ENCODE measurements at regions not wholly inside any gene's neighbourhood (a gene's known extent, or its start where the extent isn't known, plus 50 kb on each side); places are given as distances from the start of the nearest gene placed in this dataset.
A peak's percentile ranks its signal among the peaks of the same experiment; 100 is the strongest.
"Not testable (repeated sequence)": the region's sequence is repeated elsewhere in the genome, so short reads cannot be mapped to it uniquely, and the experiment has no call there.

- DNase-seq (ENCODE audit: low read depth), result no peak
Observed at GRCh38 chr3:127520993-127521392, 69.5 kb downstream of the TPRA1 start.

GRCh38 chr3:127518456-127519081 lies 72.0 kb downstream of the TPRA1 start:
- no peak for DNase-seq (ENCODE audit: low read depth)

GRCh38 chr3:127512256-127512655 lies 78.3 kb downstream of the TPRA1 start:
- no peak for DNase-seq (ENCODE audit: low read depth)

- DNase-seq (ENCODE audit: low read depth), result no peak
Observed at GRCh38 chr3:127501177-127501576, 89.4 kb downstream of the TPRA1 start.

GRCh38 chr3:127497676-127498075 lies 92.9 kb downstream of the TPRA1 start:
- DNase-seq (ENCODE audit: low read depth), result peak; percentile 68

DNA sequence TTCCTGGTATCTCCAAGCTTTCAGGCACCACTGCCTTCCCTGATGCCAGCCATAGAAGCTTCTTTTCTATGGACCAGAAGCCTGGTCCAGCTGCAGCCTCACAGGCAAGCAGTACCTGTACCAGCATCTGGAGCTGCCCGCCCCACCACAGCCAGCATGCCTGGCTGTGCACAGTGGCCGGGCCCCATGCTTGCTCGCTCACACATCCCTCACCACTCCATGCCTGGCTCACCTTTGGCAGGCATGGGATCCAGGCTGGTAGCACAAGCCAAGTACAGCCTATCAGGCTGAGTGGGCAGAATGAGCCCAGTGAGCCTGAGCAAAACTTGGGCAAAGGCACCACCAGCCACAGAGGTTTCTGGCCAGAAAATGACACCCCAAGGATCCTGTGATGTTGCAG lies 93.4 kb downstream of the TPRA1 start:
- no peak for DNase-seq (ENCODE audit: low read depth)

- DNase-seq (ENCODE audit: low read depth), result peak; percentile 12
Observed at GRCh38 chr3:127495821-127496655, 94.5 kb downstream of the TPRA1 start.

DNA sequence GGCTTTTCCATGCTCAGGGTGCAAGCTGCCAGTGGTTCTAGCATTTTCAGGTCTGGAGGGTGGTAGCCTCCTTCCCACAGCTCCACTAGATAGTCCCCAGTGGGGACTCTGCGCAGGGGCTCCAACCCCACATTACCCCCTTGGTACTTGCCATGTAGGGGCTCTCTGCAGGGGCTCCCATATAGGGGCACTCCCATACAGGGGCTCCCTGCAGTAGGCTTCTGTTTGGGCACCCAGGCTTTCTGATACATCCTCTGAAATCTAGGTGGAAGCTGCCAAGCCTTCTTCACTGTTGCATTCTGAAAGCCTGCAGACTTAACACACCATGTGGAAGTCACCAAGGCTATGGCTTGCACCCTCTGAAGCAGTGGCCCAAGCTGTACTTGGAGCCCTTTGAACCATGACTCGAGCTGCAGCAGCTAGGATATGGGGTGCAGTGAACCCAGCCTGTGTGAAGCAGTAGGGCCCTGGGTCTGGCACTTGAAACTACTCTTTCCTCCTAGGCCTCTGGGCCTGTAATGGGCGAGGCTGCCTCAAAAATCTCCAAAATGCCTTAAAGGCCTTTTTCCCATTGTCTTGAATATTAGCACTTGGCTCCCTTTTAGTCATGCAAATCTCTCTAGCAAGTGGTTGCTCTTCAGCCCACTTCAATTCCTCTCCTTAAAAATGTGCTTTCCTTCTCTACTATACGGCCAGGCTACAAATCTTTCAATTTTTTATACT lies 96.4 kb downstream of the TPRA1 start:
- no peak for DNase-seq (ENCODE audit: low read depth)

DNA sequence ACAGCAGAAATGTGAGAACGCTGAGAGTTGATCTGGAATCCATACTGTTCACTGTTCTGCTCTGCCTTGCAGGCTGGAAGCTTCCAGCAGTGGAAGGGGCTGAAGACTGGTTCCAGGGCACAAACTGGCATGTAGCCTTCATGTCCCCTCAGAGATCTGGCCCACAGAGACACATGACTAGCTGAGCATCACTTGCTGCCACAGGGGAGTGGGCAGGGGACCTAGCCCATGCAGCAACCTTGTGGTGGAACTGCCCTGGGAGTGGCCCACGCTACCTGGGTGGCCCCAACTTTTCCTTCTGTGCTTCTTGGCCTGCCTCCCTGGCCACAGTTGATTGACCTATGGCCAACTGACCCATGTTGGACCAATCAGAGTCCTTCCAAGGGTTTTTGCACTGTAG lies 98.1 kb downstream of the TPRA1 start:
- no peak for DNase-seq (ENCODE audit: low read depth)

- DNase-seq (ENCODE audit: low read depth), result no peak
Observed at GRCh38 chr3:127491909-127492308, 98.6 kb downstream of the TPRA1 start.

DNA sequence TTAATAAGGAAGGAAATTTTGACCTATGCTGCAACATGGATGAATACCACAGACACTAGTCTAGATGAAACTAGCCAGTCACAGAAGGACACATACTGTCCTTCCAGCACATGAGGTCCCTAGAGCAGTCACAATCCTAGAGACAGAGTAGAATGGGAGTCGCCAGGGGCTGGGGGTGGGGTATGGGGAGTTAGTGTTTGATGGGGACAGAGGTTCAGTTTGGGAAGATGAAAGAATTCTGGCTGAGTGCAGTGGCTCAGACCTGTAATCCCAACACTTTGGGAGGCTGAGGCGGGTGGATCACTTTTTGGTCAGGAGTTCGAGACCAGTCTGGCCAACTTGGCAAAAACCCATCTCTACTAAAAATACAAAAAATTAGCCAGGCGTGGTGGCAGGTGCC lies 99.2 kb downstream of the TPRA1 start:
- DNase-seq (ENCODE audit: low read depth), result no peak

DNA sequence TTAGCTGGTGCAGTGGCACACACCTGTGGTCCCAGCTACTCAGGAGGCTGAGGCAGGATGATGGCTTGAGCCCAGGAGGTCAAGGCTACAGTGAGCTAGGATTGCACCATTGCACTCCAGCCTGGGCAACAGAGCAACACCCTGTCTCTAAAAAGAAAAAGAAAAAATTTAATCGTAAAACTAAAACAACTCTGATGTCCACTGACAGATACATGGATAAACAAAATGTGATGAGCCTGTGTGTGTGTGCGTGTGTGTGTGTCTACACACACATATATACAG lies 99.6 kb downstream of the TPRA1 start:
- not testable (repeated sequence) for DNase-seq (ENCODE audit: low read depth)

- DNase-seq (ENCODE audit: low read depth), result no peak
Observed at GRCh38 chr3:127490271-127491023, 100.1 kb downstream of the TPRA1 start.

- DNase-seq (ENCODE audit: low read depth), result no peak
Observed at GRCh38 chr3:127489357-127489756, 101.2 kb downstream of the TPRA1 start.

GRCh38 chr3:127488740-127489139 lies 101.8 kb downstream of the TPRA1 start:
- no peak for DNase-seq (ENCODE audit: low read depth)

DNA sequence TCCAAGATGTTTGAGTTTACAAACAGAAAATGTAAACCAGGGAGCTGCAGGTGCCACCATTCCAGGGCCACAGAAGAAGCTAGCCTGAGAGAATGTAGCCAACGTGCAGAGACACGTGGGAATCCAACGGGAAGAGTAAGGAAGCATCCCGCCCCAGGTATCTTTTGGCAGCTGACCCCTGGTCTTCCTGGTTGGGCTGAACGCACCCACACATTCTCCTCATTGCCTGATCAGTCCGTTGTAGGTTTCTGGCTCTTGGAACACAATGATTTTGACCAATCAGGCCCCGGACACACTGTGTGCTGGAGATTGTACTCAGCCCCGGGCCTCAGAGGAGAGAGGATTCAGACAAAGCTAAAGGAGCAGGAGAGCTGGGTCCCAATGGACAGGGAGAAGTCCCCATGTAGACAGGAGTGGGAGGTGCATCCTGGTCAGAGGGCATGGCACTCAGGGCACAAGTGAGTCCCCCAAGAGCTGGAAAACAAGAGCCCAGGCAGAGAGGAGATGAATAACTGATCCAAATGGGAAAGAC lies 102.3 kb downstream of the TPRA1 start:
- DNase-seq (ENCODE audit: low read depth), result no peak

DNA sequence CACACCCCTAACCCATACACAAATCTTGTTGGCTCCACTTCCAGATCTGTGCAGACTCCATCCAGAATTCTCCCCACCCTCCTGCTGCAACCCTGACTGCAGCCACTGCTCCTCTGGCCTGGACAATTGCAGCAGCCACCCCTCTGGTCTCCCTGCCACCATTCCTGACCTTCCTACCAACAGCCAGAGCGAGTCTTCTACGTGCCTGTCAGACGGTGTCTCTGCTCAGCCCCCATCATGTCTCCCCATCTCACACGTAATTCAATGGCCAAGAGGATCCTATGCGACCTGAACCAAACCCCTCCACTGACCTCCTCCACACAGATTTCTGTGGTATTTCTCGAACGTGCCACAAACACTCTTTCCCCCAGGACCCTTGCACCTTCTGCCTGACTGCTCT lies 103.3 kb downstream of the TPRA1 start:
- no peak for DNase-seq (ENCODE audit: low read depth)

GRCh38 chr3:127486321-127486944 lies 104.1 kb downstream of the TPRA1 start:
- no peak for DNase-seq (ENCODE audit: low read depth)

DNA sequence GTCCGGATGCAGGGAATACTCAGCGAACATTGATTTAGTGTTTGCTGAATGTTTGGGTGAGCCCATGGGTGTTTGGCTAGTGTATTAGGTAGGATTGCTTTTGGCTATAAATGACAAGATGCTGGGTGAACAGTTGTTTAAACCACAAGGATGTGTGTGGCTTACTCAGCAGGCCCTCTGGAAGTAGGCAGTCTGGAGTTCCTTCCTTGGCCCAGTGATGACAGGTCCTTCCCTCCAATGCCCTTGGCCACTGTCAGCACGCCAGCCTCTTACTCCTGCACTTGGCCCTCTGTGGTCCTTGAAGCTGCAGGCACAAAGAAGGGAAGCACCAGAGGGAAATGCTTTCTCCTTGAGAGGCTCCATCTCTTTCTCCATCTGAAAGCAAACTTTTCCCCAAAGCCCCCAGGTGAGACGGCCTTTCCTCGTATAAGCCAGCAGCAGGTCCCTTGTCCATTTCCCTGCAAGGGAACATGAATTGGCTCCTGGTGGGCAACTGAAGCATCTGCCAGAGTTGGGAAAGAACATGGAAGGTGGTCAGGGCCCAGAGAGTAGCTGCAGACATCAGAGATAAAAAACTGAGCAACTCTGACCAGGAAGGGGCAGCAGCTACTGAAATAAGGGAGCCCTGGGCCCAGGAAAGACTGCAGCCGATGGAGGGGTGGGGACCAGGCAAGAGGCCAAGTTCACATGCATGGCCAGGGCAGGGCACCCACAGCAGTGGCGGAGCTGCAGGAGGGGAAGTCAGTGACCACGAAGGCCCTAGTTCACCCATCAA lies 105.0 kb downstream of the TPRA1 start:
- DNase-seq (ENCODE audit: low read depth), result peak; percentile 76
